Astrocyte (in vitro differentiated cells and primary cell): ENCODE measurements at regions not wholly inside any gene's neighbourhood (a gene's known extent, or its start where the extent isn't known, plus 50 kb on each side); places are given as distances from the start of the nearest gene placed in this dataset.

Experiments used
- CTCF ChIP-seq: IDR thresholded peaks from 2 replicates; pipeline ENCODE4 v1.5.1; 2011; ENCODE audit warnings: low read depth, mild to moderate bottlenecking, inconsistent platforms, low read length, moderate library complexity; ENCODE audit not compliant: insufficient read depth
- EZH2 ChIP-seq: IDR thresholded peaks from 2 replicates; pipeline ENCODE4 v1.6.1; 2012; ENCODE audit warnings: mild to moderate bottlenecking, low read length, inconsistent platforms; ENCODE audit not compliant: insufficient read depth

- TF ChIP-seq CTCF (no peak), EZH2 (no peak)
Observed at GRCh38 chr16:74045513-74045912, 251.1 kb upstream of the PSMD7 start.
